Ishikawa (cell line): ENCODE measurements at regions not wholly inside any gene's neighbourhood (a gene's known extent, or its start where the extent isn't known, plus 50 kb on each side); places are given as distances from the start of the nearest gene placed in this dataset.

Source experiments
- CEBPB ChIP-seq: IDR thresholded peaks from 2 replicates; pipeline ENCODE4 v1.6.1; 2012
- YY1 ChIP-seq: IDR thresholded peaks from 2 replicates; pipeline ENCODE4 v1.6.1; 2012; ENCODE audit warnings: low read depth

DNA sequence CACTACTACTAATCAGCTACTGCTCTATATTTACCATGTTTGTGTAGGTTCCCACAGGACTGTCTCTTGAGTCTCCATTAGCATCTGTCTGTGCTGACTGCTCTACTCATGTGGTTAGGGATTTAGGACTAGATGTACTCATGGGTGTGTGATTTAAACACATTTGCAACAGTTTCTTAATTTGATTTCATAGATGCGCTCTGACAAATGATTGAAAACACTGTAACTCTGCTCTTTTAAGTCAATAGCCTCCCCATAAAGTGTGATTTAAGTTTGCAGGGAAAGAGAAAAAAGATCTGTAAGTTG lies 809.3 kb downstream of the NCAM2 start:
- TF ChIP-seq YY1 (no peak), CEBPB (no peak)
